A549 (cell line): ENCODE measurements at regions not wholly inside any gene's neighbourhood (a gene's known extent, or its start where the extent isn't known, plus 50 kb on each side); places are given as distances from the start of the nearest gene placed in this dataset.
A peak's percentile ranks its signal among the peaks of the same experiment; 100 is the strongest.

Source experiments
- ATAC-seq, 2 experiments: fragments of 200-7000 bp in 1 of 2; fragments of >200 bp in 1 of 2; cut with Nextera tagmentation in 1 of 2; cut with Tn5 transposase in 1 of 2; 3 replicates each; pipeline versions ENCODE4 v1.8.0 to v1.9.1; 2018 to 2020; ENCODE audit warnings: mild to moderate bottlenecking in 1 of 2, moderate library complexity in 1 of 2
- CTCF ChIA-PET: fragments of 300-600 bp; sonication (Branson Sonifier 250); formaldehyde crosslinking; extraction: SDS; loops from one replicate; lab custom pipeline; 2021; ENCODE audit warnings: antibody characterized with exemption, inconsistent platforms; lab: Yijun Ruan, JAX
- POLR2A ChIA-PET: fragments of 350-600 bp; formaldehyde crosslinking; extraction: SDS; loops from one replicate; lab custom pipeline; 2021; ENCODE audit warnings: antibody characterized with exemption, inconsistent platforms; lab: Yijun Ruan, JAX
- DNase-seq, 2 experiments: peaks; one replicate each; pipeline versions ENCODE4 v3.0.0 to v3.0.0-alpha.2; 2011 to 2016; ENCODE audit warnings: low read depth in 1 of 2, low spot score in 1 of 2
- FAIRE-seq: peaks from 2 replicates; lab custom pipeline; 2011; peaks lifted over from hg19 to GRCh38; lab: Jason Lieb, UNC
- H3K27ac ChIP-seq, 2 experiments: fragments of >200 bp; sonication (Bioruptor Twin); formaldehyde crosslinking; 3 replicates each; pipeline ENCODE4 v1.5.1; 2016 to 2017
- H3K4me1 ChIP-seq: fragments of >200 bp; sonication (Bioruptor Twin); formaldehyde crosslinking; 3 replicates; pipeline ENCODE4 v1.6.1; 2016
- H3K4me2 ChIP-seq: fragments of >200 bp; sonication (Bioruptor Twin); formaldehyde crosslinking; 3 replicates; pipeline ENCODE4 v1.6.1; 2016
- H3K4me3 ChIP-seq: fragments of >200 bp; sonication (Bioruptor Twin); formaldehyde crosslinking; 3 replicates; pipeline ENCODE4 v1.5.1; 2016
- H3K9me3 ChIP-seq: fragments of >200 bp; sonication (Bioruptor Twin); formaldehyde crosslinking; 3 replicates; pipeline ENCODE4 v1.6.1; 2016
- BHLHE40 ChIP-seq: IDR thresholded peaks from 2 replicates; pipeline ENCODE4 v1.6.1; 2012; ENCODE audit warnings: low read depth, low read length, inconsistent platforms
- CBX2 ChIP-seq: fragments of 200-600 bp; sonication (generic); IDR thresholded peaks from 2 replicates; pipeline ENCODE4 v1.6.1; 2016; ENCODE audit warnings: low read depth, mild to moderate bottlenecking, borderline replicate concordance
- CBX8 ChIP-seq: fragments of 200-600 bp; sonication (generic); IDR thresholded peaks from 2 replicates; pipeline ENCODE4 v1.6.1; 2016
- CHD4 ChIP-seq: fragments of 200-600 bp; sonication (generic); IDR thresholded peaks from 2 replicates; pipeline ENCODE4 v1.6.1; 2016; ENCODE audit warnings: antibody characterized with exemption, mild to moderate bottlenecking, borderline replicate concordance
- CTCF ChIP-seq: fragments of >200 bp; sonication (Bioruptor Twin); formaldehyde crosslinking; IDR thresholded peaks from 3 replicates; pipeline ENCODE4 v1.5.1; 2016
- EHMT2 ChIP-seq: fragments of 200-600 bp; sonication (generic); IDR thresholded peaks from 2 replicates; pipeline ENCODE4 v1.6.1; 2016; ENCODE audit warnings: antibody characterized with exemption, low read depth, mild to moderate bottlenecking, moderate library complexity
- ELK1 ChIP-seq: fragments of 150-350 bp; IDR thresholded peaks from 2 replicates; pipeline ENCODE4 v1.6.1; 2014; ENCODE audit warnings: low read depth, mild to moderate bottlenecking, low read length
- EP300 ChIP-seq, 2 experiments: fragments of >200 bp; sonication (Bioruptor Twin); formaldehyde crosslinking; IDR thresholded peaks; 2 replicates in 1 of 2; 3 replicates in 1 of 2; pipeline ENCODE4 v1.6.1; 2016 to 2017
- ESRRA ChIP-seq: fragments of 150-350 bp; IDR thresholded peaks from 2 replicates; pipeline ENCODE4 v1.6.1; 2014; ENCODE audit warnings: mild to moderate bottlenecking, low read length, borderline replicate concordance
- FOSL2 ChIP-seq, 2 experiments: fragments of 450-650 bp in 1 of 2; fragments of >200 bp in 1 of 2; sonication (Bioruptor Twin) in 1 of 2; formaldehyde crosslinking; IDR thresholded peaks; 2 replicates each; pipeline versions ENCODE4 v1.5.0 to v1.6.1; 2016 to 2020; ENCODE audit warnings: mild to moderate bottlenecking in 1 of 2, moderate library complexity in 1 of 2
- FOXS1 ChIP-seq: fragments of 250-450 bp; sonication (Bioruptor Pico); IDR thresholded peaks from 2 replicates; pipeline ENCODE4 v1.5.0; 2020; ENCODE audit warnings: mild to moderate bottlenecking, moderate library complexity
- HDAC2 ChIP-seq: fragments of 200-600 bp; sonication (generic); IDR thresholded peaks from 2 replicates; pipeline ENCODE4 v1.6.1; 2016
- HES2 ChIP-seq: fragments of >200 bp; sonication (Bioruptor Twin); formaldehyde crosslinking; IDR thresholded peaks from 2 replicates; pipeline ENCODE4 v1.6.1; 2016
- HEYL ChIP-seq: fragments of 250-450 bp; sonication (Bioruptor Pico); IDR thresholded peaks from 2 replicates; pipeline ENCODE4 v1.8.0; 2021; ENCODE audit warnings: mild to moderate bottlenecking, moderate library complexity
- HOXB5 ChIP-seq: fragments of 250-450 bp; sonication (Bioruptor Pico); IDR thresholded peaks from 2 replicates; pipeline ENCODE4 v1.5.0; 2020; ENCODE audit warnings: mild to moderate bottlenecking, moderate library complexity
- JUN ChIP-seq, 2 experiments: fragments of >200 bp; sonication (Bioruptor Twin); formaldehyde crosslinking; IDR thresholded peaks; 2 replicates in 1 of 2; 3 replicates in 1 of 2; pipeline ENCODE4 v1.6.1; 2016 to 2017
- JUNB ChIP-seq: fragments of >200 bp; sonication (Bioruptor Twin); formaldehyde crosslinking; IDR thresholded peaks from 2 replicates; pipeline ENCODE4 v1.6.1; 2016
- MYC ChIP-seq: IDR thresholded peaks from 2 replicates; pipeline ENCODE4 v1.6.1; 2012; ENCODE audit warnings: mild to moderate bottlenecking, inconsistent platforms, low read length, improper control_type of control experiment, borderline replicate concordance
- NR3C1 ChIP-seq: fragments of >200 bp; sonication (Bioruptor Twin); formaldehyde crosslinking; IDR thresholded peaks from 3 replicates; pipeline ENCODE4 v1.6.1; 2017
- PHF8 ChIP-seq: fragments of 200-600 bp; sonication (generic); IDR thresholded peaks from 2 replicates; pipeline ENCODE4 v1.6.1; 2016; ENCODE audit warnings: low read depth, mild to moderate bottlenecking, antibody characterized with exemption, moderate library complexity, borderline replicate concordance
- RAD21 ChIP-seq, 2 experiments: fragments of >200 bp in 1 of 2; sonication (Bioruptor Twin) in 1 of 2; formaldehyde crosslinking in 1 of 2; IDR thresholded peaks in 1 of 2; conservative IDR thresholded peaks in 1 of 2; 2 replicates in 1 of 2; 3 replicates in 1 of 2; pipeline ENCODE4 v1.6.1; 2012 to 2018; ENCODE audit warnings: inconsistent platforms in 1 of 2
- RARB ChIP-seq: fragments of 250-450 bp; sonication (Bioruptor Pico); IDR thresholded peaks from 2 replicates; pipeline ENCODE4 v1.8.0; 2021; ENCODE audit warnings: mild to moderate bottlenecking, moderate library complexity
- RNF2 ChIP-seq: fragments of 200-600 bp; sonication (generic); IDR thresholded peaks from 2 replicates; pipeline ENCODE4 v1.6.1; 2016; ENCODE audit warnings: low read depth, mild to moderate bottlenecking, antibody characterized with exemption, moderate library complexity, borderline replicate concordance
- SREBF2 ChIP-seq: fragments of 450-650 bp; IDR thresholded peaks from 2 replicates; pipeline ENCODE4 v1.6.1; 2014; ENCODE audit warnings: mild to moderate bottlenecking, moderate library complexity
- TP53 ChIP-seq: fragments of 250-450 bp; sonication (Bioruptor Pico); IDR thresholded peaks from 2 replicates; pipeline ENCODE4 v1.5.0; 2021; ENCODE audit warnings: mild to moderate bottlenecking, moderate library complexity
- WGBS: methylation state at CpG from one replicate; pipeline ENCODE4 v1.1.6; 2017; ENCODE audit errors: missing lambda C conversion rate; 5-methylcytosine and 5-hydroxymethylcytosine counted together
- TF ChIP-seq, protein P1 (sequence below): fragments of 200-600 bp; sonication (generic); IDR thresholded peaks from 2 replicates; pipeline ENCODE4 v1.6.1; 2016; ENCODE audit warnings: antibody characterized with exemption, mild to moderate bottlenecking, moderate library complexity
- TF ChIP-seq, protein P2 (sequence below): fragments of >200 bp; sonication (Bioruptor Twin); formaldehyde crosslinking; IDR thresholded peaks from 3 replicates; pipeline ENCODE4 v1.6.1; 2016

DNA sequence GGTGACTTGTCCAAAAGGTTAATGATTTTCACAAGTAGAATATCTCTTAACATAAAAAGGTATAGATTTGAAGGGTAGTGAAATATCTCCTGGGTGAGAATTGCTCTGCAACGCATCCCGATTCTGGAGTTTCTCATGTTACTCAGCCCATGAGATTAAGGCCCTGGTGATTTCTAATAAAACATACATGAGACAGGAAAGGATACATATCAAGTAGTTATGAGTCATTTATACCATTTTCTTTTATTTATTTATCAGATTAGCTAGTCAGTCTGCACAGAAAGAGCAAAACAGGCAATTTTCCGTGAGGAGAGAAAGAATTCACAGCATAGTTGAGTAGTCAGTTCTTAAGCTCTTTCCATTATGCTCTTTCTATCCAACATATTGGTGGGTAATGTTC, 535.6 kb upstream of the ATP2B1 start:
- Histone ChIP-seq H3K4me3 (no peak overlapping the region), H3K4me2 (no peak overlapping the region), H3K4me1 (no peaks in the 10 kb centered on the region), H3K27ac (no peak overlapping the region), H3K9me3 (no peaks in the 10 kb centered on the region)
- WGBS, result 72% methylated on average over 3 of the region's 3 CpGs
- CTCF ChIA-PET, result interaction anchor here (0.7 kb wide), 1 partner anchor 9 kb away, joined by 3 read pairs; no protein-coding TSS in a partner anchor
- TF ChIP-seq ESRRA (no peak), MYC (no peak), RARB (no peak), CBX8 (no peak), ELK1 (no peak), CBX2 (no peak), FOSL2 (IDR thresholded peaks at IDR 0.05) (no peak), FOSL2 (CRISPR knock-in tag; IDR thresholded peaks at IDR 0.05) (no peak), RAD21 (conservative IDR thresholded peaks at IDR 0.05 in 1 of 2, IDR thresholded peaks at IDR 0.05 in 1 of 2) (no peak), FOXS1 (CRISPR knock-in tag) (no peak), SREBF2 (no peak), EHMT2 (no peak), CTCF (no peak), HOXB5 (no peak), HES2 (no peak), CHD4 (no peak), TP53 (CRISPR knock-in tag) (no peak)
- TF ChIP-seq, protein P1, sequence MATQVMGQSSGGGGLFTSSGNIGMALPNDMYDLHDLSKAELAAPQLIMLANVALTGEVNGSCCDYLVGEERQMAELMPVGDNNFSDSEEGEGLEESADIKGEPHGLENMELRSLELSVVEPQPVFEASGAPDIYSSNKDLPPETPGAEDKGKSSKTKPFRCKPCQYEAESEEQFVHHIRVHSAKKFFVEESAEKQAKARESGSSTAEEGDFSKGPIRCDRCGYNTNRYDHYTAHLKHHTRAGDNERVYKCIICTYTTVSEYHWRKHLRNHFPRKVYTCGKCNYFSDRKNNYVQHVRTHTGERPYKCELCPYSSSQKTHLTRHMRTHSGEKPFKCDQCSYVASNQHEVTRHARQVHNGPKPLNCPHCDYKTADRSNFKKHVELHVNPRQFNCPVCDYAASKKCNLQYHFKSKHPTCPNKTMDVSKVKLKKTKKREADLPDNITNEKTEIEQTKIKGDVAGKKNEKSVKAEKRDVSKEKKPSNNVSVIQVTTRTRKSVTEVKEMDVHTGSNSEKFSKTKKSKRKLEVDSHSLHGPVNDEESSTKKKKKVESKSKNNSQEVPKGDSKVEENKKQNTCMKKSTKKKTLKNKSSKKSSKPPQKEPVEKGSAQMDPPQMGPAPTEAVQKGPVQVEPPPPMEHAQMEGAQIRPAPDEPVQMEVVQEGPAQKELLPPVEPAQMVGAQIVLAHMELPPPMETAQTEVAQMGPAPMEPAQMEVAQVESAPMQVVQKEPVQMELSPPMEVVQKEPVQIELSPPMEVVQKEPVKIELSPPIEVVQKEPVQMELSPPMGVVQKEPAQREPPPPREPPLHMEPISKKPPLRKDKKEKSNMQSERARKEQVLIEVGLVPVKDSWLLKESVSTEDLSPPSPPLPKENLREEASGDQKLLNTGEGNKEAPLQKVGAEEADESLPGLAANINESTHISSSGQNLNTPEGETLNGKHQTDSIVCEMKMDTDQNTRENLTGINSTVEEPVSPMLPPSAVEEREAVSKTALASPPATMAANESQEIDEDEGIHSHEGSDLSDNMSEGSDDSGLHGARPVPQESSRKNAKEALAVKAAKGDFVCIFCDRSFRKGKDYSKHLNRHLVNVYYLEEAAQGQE, result no peak
- TF ChIP-seq, protein P2, sequence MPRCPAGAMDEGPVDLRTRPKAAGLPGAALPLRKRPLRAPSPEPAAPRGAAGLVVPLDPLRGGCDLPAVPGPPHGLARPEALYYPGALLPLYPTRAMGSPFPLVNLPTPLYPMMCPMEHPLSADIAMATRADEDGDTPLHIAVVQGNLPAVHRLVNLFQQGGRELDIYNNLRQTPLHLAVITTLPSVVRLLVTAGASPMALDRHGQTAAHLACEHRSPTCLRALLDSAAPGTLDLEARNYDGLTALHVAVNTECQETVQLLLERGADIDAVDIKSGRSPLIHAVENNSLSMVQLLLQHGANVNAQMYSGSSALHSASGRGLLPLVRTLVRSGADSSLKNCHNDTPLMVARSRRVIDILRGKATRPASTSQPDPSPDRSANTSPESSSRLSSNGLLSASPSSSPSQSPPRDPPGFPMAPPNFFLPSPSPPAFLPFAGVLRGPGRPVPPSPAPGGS, result no peak
- ATAC-seq (no peak), FAIRE-seq (no peak), DNase-seq (no peak)
- POLR2A ChIA-PET, result no interaction called here

DNA sequence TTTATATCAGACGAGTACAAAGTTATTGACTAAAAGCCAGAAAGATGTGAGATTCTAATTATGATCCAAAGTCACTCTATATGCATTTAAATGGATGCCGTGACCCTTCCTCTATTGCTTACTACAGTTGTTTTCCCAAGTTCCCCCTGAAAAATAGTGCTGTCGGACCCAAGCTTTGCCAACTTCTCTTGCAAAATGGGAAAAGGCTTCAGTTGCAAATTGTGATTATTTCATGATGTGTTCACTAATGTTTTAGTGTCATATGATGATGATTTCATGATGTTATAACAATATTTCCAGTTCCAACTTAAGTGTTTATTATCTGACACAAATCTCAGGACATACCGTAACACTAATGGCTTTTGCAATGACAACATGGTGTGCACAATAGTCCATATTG, 534.6 kb upstream of the ATP2B1 start:
- 90% methylated on average over 4 of the region's 4 CpGs for WGBS
- FAIRE-seq, result peak; percentile 89

More for the DNA sequence above, 534.6 kb upstream of the ATP2B1 start:
- ChIA-PET CTCF (interaction anchor here (0.7 kb wide), 1 partner anchor 143 kb away, joined by 3 read pairs; no protein-coding TSS in a partner anchor), POLR2A (no interaction called here)
- DNase-seq (no peak), ATAC-seq (no peak)
- TF ChIP-seq HEYL (CRISPR knock-in tag) (no peak), FOXS1 (CRISPR knock-in tag) (no peak), RNF2 (no peak), PHF8 (no peak), JUN (IDR thresholded peaks at IDR 0.05) (no peak), NR3C1 (no peak), HDAC2 (no peak), JUNB (no peak), BHLHE40 (no peak), EP300 (IDR thresholded peaks at IDR 0.05) (no peak)
- TF ChIP-seq, protein P2, result no peak
- no peaks in the 10 kb centered on the region for H3K4me1 ChIP-seq
- no peak overlapping the region for H3K27ac ChIP-seq
- no peaks in the 10 kb centered on the region for H3K9me3 ChIP-seq
- no peak overlapping the region for H3K4me2 ChIP-seq
- no peak overlapping the region for H3K4me3 ChIP-seq
